ENCODE measurements at regions not wholly inside any gene's neighbourhood (a gene's known extent, or its start where the extent isn't known, plus 50 kb on each side); places are given as distances from the start of the nearest gene placed in this dataset.

DNA sequence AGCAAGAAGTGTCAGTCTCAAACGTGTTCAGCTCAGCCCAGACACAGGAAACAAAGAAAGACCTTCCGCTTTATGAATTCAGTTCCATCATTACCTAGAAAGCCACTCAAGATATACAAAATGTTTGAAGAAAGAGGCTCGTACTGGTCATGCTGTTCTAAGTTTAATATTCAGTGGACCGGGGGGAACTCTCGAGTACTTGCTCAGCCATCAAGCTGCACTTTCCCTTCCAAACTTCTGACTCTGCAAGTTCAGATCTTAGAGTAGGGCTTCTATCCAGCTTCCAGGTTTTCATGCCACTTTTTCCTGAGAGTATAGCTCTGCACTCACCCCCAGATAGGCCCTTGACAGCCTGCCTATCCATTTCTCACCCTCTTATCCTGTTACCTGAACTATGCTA, 62.8 kb upstream of the OSBPL8 start:
- ChIA-PET POLR2A (ENCODE audit: partially characterized antibody) (no interaction called here), CTCF (ENCODE audit: partially characterized antibody) (interaction anchor here (0.6 to 3.5 kb wide), 26 partner anchors 10 to 534 kb away, joined by 3 to 69 read pairs (median 4); no protein-coding TSS in a partner anchor)
- H2AFZ ChIP-seq (ENCODE audit: low read length): no peak overlapping the region
- H2BK15ac ChIP-seq (ENCODE audit: low read length): no peak overlapping the region
- no peaks in the 10 kb centered on the region for H4K20me1 ChIP-seq (replicated peaks in 1 of 2; ENCODE audit: control insufficient read depth in 1 of 2, insufficient read depth in 2 of 2, low read length in 2 of 2)
- H2AK5ac ChIP-seq (ENCODE audit: low read depth, low read length): no peak overlapping the region
- no peaks in the 10 kb centered on the region for H3K79me2 ChIP-seq (ENCODE audit: control insufficient read depth in 1 of 2, insufficient read depth in 2 of 2, low read length in 2 of 2)
- TF ChIP-seq GABPA (IDR thresholded peaks at IDR 0.05; ENCODE audit: borderline replicate concordance, insufficient read depth, low read length): no peak
- TF ChIP-seq, protein P1, sequence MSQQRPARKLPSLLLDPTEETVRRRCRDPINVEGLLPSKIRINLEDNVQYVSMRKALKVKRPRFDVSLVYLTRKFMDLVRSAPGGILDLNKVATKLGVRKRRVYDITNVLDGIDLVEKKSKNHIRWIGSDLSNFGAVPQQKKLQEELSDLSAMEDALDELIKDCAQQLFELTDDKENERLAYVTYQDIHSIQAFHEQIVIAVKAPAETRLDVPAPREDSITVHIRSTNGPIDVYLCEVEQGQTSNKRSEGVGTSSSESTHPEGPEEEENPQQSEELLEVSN (IDR thresholded peaks at IDR 0.05): no peak
- TF ChIP-seq PHF8 (conservative IDR thresholded peaks at IDR 0.05; ENCODE audit: low read depth, low read length): no peak
- TF ChIP-seq EGR1 (IDR thresholded peaks at IDR 0.05; ENCODE audit: borderline replicate concordance, low read depth, low read length): no peak
- no peak for TF ChIP-seq RAD21 (IDR thresholded peaks at IDR 0.05 in 1 of 2, conservative IDR thresholded peaks at IDR 0.05 in 1 of 2; ENCODE audit: low read depth in 2 of 2, low read length in 2 of 2)
- no peak for TF ChIP-seq KDM1A (IDR thresholded peaks at IDR 0.05; ENCODE audit: borderline replicate concordance, low read length)
- TF ChIP-seq SIX5 (IDR thresholded peaks at IDR 0.05; ENCODE audit: low read depth, low read length): no peak
- no peak for TF ChIP-seq CBX8 (IDR thresholded peaks at IDR 0.05; ENCODE audit: borderline replicate concordance, low read depth, low read length)
- no peak for TF ChIP-seq SIN3A (conservative IDR thresholded peaks at IDR 0.05 in 1 of 2, IDR thresholded peaks at IDR 0.05 in 1 of 2; ENCODE audit: low read depth in 1 of 2, low read length in 2 of 2)
- H3K4ac ChIP-seq (replicated peaks; ENCODE audit: insufficient read length, low read depth, low read length): no peak overlapping the region
- no peak overlapping the region for H3K4me3 ChIP-seq (ENCODE audit: extremely low read depth in 1 of 4, insufficient read depth in 2 of 4, low read depth in 3 of 4, low read length in 4 of 4)
- no peaks in the 10 kb centered on the region for H3K79me1 ChIP-seq (ENCODE audit: low read depth, low read length)
- WGBS, 2 experiments (ENCODE audit: extremely low coverage in 1 of 2, insufficient coverage in 1 of 2, insufficient read length in 1 of 2, insufficient replicate concordance in 2 of 2, low coverage in 1 of 2, low lambda C conversion rate in 2 of 2, missing lambda C conversion rate in 1 of 2): 77% methylated on average over 5 of the region's 5 CpGs; no CpG with 5 or more reads in 1 of the 2 experiments
- no peaks in the 10 kb centered on the region for H3K36me3 ChIP-seq (ENCODE audit: control insufficient read depth in 2 of 4, insufficient read depth in 4 of 4, low read length in 3 of 4)
- H2BK20ac ChIP-seq (ENCODE audit: low read length): no peak overlapping the region
- H3K27ac ChIP-seq (ENCODE audit: low read depth, low read length): no peak overlapping the region
- no peaks in the 10 kb centered on the region for H3K23me2 ChIP-seq (ENCODE audit: low read depth, low read length)
- no peak overlapping the region for H3K23ac ChIP-seq (ENCODE audit: insufficient read length)
- H4K8ac ChIP-seq (ENCODE audit: extremely low read depth, insufficient read depth, low read length): no peak overlapping the region
- H3K4me2 ChIP-seq (ENCODE audit: insufficient read depth in 1 of 2, low read depth in 2 of 2, low read length in 2 of 2): no peak overlapping the region
- H2BK5ac ChIP-seq (ENCODE audit: low read depth, low read length): no peak overlapping the region
- FAIRE-seq (no peak), DNase-seq (ENCODE audit: low read depth in 1 of 2, low spot score in 2 of 2) (no peak)
- no peak overlapping the region for H4K91ac ChIP-seq (replicated peaks; ENCODE audit: insufficient read length, low read length)
- H3K18ac ChIP-seq (ENCODE audit: extremely low read depth, low read length): no peak overlapping the region
- no peak overlapping the region for H3K9ac ChIP-seq (replicated peaks in 1 of 4; ENCODE audit: extremely low read depth in 1 of 4, low read depth in 3 of 4, low read length in 3 of 4)
- no peak overlapping the region for H3K56ac ChIP-seq (replicated peaks; ENCODE audit: insufficient read length, low read depth, low read length)
- H3K27me3 ChIP-seq (replicated peaks in 1 of 4; ENCODE audit: control insufficient read depth in 3 of 4, extremely low read depth in 1 of 4, insufficient read depth in 3 of 4, low read length in 3 of 4): no peaks in the 10 kb centered on the region
- no peak overlapping the region for H2BK12ac ChIP-seq (ENCODE audit: low read depth, low read length)
- no peaks in the 10 kb centered on the region; a peak in 1 of 7 replicates for H3K4me1 ChIP-seq (replicated peaks in 1 of 4; ENCODE audit: control insufficient read depth in 3 of 4, insufficient read depth in 4 of 4, low read length in 3 of 4)
- H4K5ac ChIP-seq (ENCODE audit: insufficient read length, low read depth, low read length): no peak overlapping the region
- no peaks in the 10 kb centered on the region for H3K9me3 ChIP-seq (ENCODE audit: insufficient read depth in 2 of 2, low read depth in 1 of 2, low read length in 1 of 2)
- H2BK120ac ChIP-seq (replicated peaks; ENCODE audit: low read depth, low read length): no peak overlapping the region
- H3K14ac ChIP-seq (ENCODE audit: insufficient read length): no peak overlapping the region

All from H1 (cell line).